ENCODE measurements at regions not wholly inside any gene's neighbourhood (a gene's known extent, or its start where the extent isn't known, plus 50 kb on each side); places are given as distances from the start of the nearest gene placed in this dataset.

DNA sequence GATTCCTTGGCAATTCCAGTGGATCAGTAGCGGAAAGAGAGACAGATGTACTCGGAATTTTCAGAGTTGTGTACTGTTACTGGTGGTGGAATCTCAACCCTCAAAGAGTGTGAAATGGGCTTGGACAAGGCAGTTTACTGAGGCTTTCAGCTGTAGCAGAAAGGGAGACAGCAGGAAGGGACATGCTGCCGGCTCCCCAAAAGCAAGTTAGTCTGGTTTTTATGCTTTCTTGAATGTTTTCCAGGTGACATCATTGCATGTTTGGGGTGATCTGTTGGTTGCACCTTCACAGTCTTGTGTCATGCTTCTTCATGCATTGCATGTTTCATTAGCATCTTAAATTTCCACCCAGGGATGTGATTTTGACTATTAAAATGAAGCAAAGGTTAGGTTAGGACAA lies 1282.2 kb downstream of the ADGRL3 start:
- H3K4me3 ChIP-seq (ENCODE audit: low read length), result no peak overlapping the region

DNA sequence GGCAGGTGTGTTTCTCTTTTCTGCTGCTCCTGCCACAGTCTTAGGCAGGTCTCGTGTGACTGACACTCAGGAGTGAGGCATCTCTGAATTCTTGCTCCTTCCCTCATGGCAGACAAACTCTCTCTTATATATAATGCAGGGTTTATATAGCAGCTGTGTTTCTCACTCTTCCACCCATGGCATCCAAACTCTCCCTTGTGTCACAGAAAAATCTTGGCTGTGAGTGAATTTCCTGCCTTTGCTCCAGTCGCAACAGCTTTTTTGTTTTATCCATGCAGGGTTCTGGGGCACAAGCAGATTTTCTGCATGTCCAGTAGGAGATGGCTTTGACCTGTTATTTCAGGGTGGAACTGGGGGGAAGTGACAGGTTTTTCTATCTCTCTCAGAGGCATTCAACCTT lies 1275.5 kb downstream of the ADGRL3 start:
- no peak overlapping the region for H3K27ac ChIP-seq (ENCODE audit: low read length)
- no peaks in the 10 kb centered on the region for H3K36me3 ChIP-seq (ENCODE audit: control insufficient read depth, insufficient read depth, low read length)
- WGBS (ENCODE audit: insufficient coverage), result no CpG with 5 or more reads among the region's 2 CpGs
- no peaks in the 10 kb centered on the region for H3K27me3 ChIP-seq (ENCODE audit: control insufficient read depth, insufficient read depth, low read length)
- peak; percentile 22 for DNase-seq
- H3K4me1 ChIP-seq (ENCODE audit: control insufficient read depth, insufficient read depth, low read length), result no peaks in the 10 kb centered on the region
- no peaks in the 10 kb centered on the region for H3K9me3 ChIP-seq (replicated peaks; ENCODE audit: control insufficient read depth, low read depth, low read length)
- H3K4me3 ChIP-seq (ENCODE audit: low read length), result no peak overlapping the region

More for the DNA sequence above, 1282.2 kb downstream of the ADGRL3 start:
- no peaks in the 10 kb centered on the region for H3K9me3 ChIP-seq (replicated peaks; ENCODE audit: control insufficient read depth, low read depth, low read length)
- no peak overlapping the region for H3K27ac ChIP-seq (ENCODE audit: low read length)
- H3K36me3 ChIP-seq (ENCODE audit: control insufficient read depth, insufficient read depth, low read length), result no peaks in the 10 kb centered on the region
- no peaks in the 10 kb centered on the region for H3K4me1 ChIP-seq (ENCODE audit: control insufficient read depth, insufficient read depth, low read length)
- WGBS (ENCODE audit: insufficient coverage), result 58% methylated on average over 3 of the region's 3 CpGs
- DNase-seq, result no peak
- H3K27me3 ChIP-seq (ENCODE audit: control insufficient read depth, insufficient read depth, low read length), result no peaks in the 10 kb centered on the region

DNA sequence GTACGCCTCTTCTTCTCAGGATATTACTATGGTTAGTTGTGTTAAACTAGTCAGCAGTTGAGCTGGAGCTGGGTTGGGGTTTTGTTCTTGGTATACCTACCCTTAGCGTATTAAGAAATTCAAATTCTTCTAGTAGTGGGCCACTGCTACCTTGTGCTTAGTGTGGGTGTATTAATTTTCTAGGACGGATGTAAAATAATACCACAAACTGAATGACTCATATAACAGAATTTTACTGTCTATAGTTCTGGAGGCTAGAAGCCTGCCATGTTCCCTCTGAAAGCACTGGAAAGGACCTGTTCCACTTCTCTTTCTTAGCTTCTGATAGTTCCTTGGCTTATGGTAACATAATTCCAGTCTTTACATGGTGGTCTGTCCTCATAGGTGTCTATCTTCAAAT lies 1274.7 kb downstream of the ADGRL3 start:
- DNase-seq, result no peak
- Histone ChIP-seq H3K36me3 (ENCODE audit: control insufficient read depth, insufficient read depth, low read length) (no peaks in the 10 kb centered on the region), H3K27ac (ENCODE audit: low read length) (no peak overlapping the region), H3K4me1 (ENCODE audit: control insufficient read depth, insufficient read depth, low read length) (no peaks in the 10 kb centered on the region), H3K4me3 (ENCODE audit: low read length) (no peak overlapping the region), H3K9me3 (replicated peaks; ENCODE audit: control insufficient read depth, low read depth, low read length) (no peaks in the 10 kb centered on the region), H3K27me3 (ENCODE audit: control insufficient read depth, insufficient read depth, low read length) (no peaks in the 10 kb centered on the region)
- WGBS (ENCODE audit: insufficient coverage), result no CpG with 5 or more reads among the region's 3 CpGs

DNA sequence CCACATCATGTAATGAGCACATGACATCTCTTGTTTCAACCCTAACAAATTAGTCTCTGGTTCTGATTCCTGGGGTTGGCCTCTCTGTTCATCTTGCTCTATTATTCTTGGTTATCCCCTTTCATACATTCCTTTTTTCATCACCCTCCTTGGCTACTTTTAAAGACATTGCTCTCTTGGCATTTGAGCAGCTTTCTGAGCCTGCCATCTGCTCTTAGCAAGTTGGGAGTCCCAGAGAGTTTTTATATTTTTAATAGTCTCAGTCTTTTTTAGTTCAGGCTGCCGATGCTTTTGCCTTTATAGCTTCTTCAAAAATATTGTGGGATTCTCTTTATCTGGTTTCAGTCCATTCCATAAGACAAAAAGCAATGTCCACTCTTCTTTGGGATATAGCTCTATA lies 1270.9 kb downstream of the ADGRL3 start:
- Histone ChIP-seq H3K27me3 (ENCODE audit: control insufficient read depth, insufficient read depth, low read length) (no peaks in the 10 kb centered on the region), H3K9me3 (replicated peaks; ENCODE audit: control insufficient read depth, low read depth, low read length) (no peaks in the 10 kb centered on the region), H3K27ac (ENCODE audit: low read length) (no peak overlapping the region), H3K4me1 (ENCODE audit: control insufficient read depth, insufficient read depth, low read length) (no peaks in the 10 kb centered on the region), H3K36me3 (ENCODE audit: control insufficient read depth, insufficient read depth, low read length) (no peaks in the 10 kb centered on the region), H3K4me3 (ENCODE audit: low read length) (no peak overlapping the region)
- no CpG with 5 or more reads among the region's 1 CpG for WGBS (ENCODE audit: insufficient coverage)
- peak; percentile 20 for DNase-seq

DNA sequence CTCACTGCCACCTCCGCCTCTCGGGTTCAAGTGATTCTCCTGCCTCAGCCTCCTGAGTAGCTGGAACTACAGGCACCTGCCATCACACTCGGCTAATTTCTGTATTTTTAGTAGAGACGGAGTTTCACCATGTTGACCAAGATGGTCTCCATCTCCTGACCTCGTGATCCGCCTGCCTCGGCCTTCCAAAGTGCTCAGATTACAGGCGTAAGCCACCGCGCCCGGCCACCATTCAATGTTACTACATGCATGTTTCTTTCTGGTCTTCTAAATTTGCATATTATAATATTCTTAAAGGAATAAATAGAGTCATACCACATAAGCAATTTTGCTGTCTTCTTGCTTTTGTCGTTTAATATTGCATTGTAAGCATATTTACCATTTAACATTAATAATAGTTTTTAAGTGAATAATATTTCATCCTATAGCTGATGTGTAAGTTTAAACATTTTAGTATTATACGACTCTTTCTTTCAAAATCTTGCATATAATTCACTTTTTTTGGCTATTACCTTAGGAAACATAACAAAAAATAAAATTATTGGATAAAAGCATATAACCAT lies 1270.4 kb downstream of the ADGRL3 start:
- DNase-seq, result no peak
- 100% methylated on average over 3 of the region's 13 CpGs for WGBS (ENCODE audit: insufficient coverage)
- no peak overlapping the region for H3K27ac ChIP-seq (ENCODE audit: low read length)

DNA sequence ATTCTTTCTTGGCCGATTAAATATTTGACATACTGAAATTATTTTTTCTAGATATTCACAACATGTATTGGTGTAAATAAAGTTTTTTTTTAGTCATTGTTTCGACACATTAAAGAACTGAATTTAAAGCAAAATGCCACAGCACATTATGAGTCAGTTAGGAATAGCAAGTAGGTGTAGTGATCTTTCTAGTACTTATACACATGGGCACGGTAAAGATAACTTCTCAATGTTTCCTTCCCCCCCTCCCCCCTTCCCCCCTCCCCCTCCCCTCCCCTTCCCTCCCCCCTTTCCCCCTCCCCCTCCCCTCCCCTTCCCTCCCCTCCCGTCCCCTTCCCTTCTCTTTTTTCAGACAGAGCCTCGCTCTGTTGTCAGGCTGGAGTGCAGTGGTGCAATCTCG lies 1269.9 kb downstream of the ADGRL3 start:
- no peaks in the 10 kb centered on the region for H3K9me3 ChIP-seq (replicated peaks; ENCODE audit: control insufficient read depth, low read depth, low read length)
- no peak for DNase-seq
- no peak overlapping the region for H3K27ac ChIP-seq (ENCODE audit: low read length)
- H3K36me3 ChIP-seq (ENCODE audit: control insufficient read depth, insufficient read depth, low read length), result no peaks in the 10 kb centered on the region
- no CpG with 5 or more reads among the region's 6 CpGs for WGBS (ENCODE audit: insufficient coverage)
- H3K4me1 ChIP-seq (ENCODE audit: control insufficient read depth, insufficient read depth, low read length), result no peaks in the 10 kb centered on the region
- H3K27me3 ChIP-seq (ENCODE audit: control insufficient read depth, insufficient read depth, low read length), result no peaks in the 10 kb centered on the region
- no peak overlapping the region for H3K4me3 ChIP-seq (ENCODE audit: low read length)

More for the DNA sequence above, 1270.4 kb downstream of the ADGRL3 start:
- Histone ChIP-seq H3K4me1 (ENCODE audit: control insufficient read depth, insufficient read depth, low read length) (no peaks in the 10 kb centered on the region), H3K9me3 (replicated peaks; ENCODE audit: control insufficient read depth, low read depth, low read length) (no peaks in the 10 kb centered on the region), H3K4me3 (ENCODE audit: low read length) (no peak overlapping the region), H3K36me3 (ENCODE audit: control insufficient read depth, insufficient read depth, low read length) (no peaks in the 10 kb centered on the region), H3K27me3 (ENCODE audit: control insufficient read depth, insufficient read depth, low read length) (no peaks in the 10 kb centered on the region)

DNA sequence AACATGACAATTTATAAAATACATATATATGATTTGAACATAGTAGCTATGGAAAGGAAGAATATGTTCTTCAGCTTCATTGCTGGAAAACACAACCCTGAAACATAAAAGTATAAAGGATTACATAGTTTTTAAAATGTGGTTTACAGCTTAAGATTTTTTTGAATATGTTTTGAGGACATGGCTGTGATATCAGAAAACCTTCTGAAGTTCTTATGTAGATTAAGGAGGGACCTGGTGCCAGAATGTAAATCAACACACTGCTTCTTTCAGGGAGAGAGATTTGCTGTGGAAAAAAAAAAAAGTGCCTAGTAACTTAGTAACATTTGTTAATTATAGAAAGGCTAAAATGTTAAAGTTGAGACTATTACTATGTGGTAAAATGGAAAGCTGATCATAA lies 1261.8 kb downstream of the ADGRL3 start:
- Histone ChIP-seq H3K27me3 (ENCODE audit: control insufficient read depth, insufficient read depth, low read length) (no peaks in the 10 kb centered on the region), H3K9me3 (replicated peaks; ENCODE audit: control insufficient read depth, low read depth, low read length) (no peaks in the 10 kb centered on the region), H3K36me3 (ENCODE audit: control insufficient read depth, insufficient read depth, low read length) (no peaks in the 10 kb centered on the region), H3K4me3 (ENCODE audit: low read length) (no peak overlapping the region), H3K27ac (ENCODE audit: low read length) (no peak overlapping the region), H3K4me1 (ENCODE audit: control insufficient read depth, insufficient read depth, low read length) (no peaks in the 10 kb centered on the region)
- no peak for DNase-seq

DNA sequence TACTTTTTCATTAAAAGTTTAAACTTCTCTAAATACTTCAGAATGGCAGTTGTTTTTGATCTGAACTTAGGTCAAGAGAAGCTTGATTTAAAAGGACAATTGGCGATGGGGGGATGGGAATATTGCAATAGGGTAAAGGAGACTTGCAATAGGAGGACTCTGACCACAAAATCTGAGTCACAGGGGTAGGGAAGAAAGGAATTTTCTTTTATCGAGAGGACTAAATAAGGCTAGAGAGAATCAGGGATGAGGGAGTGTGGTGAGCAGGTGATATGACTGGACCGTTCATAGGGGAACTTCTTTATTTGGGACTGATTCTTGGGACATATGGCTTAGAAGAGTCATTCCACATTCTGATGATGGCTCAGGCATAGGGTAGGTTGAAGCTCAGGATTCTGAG lies 1260.2 kb downstream of the ADGRL3 start:
- Histone ChIP-seq H3K9me3 (replicated peaks; ENCODE audit: control insufficient read depth, low read depth, low read length) (no peaks in the 10 kb centered on the region), H3K36me3 (ENCODE audit: control insufficient read depth, insufficient read depth, low read length) (no peaks in the 10 kb centered on the region), H3K4me1 (ENCODE audit: control insufficient read depth, insufficient read depth, low read length) (no peaks in the 10 kb centered on the region), H3K4me3 (ENCODE audit: low read length) (no peak overlapping the region), H3K27me3 (ENCODE audit: control insufficient read depth, insufficient read depth, low read length) (no peaks in the 10 kb centered on the region), H3K27ac (ENCODE audit: low read length) (no peak overlapping the region)
- DNase-seq, result no peak
- WGBS (ENCODE audit: insufficient coverage), result 84% methylated on average over 3 of the region's 3 CpGs

DNA sequence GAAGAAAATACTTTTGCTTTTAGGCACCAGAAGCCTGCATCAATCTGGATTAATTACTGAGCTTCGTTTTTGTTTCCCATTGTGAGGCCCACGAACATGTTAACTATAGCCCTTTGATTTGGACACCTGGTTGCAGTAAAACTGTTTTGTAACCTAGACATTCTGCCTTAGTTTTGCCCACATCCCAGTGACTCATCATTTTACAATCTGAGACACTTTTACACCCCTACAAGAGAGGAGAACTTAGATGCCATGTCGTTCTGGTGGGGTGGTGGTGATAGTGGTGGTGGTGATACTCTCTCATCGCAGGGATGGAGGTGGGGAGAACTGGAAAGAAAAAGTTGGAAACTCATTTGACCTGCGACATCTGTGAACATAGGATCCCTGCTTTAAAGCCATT lies 1257.2 kb downstream of the ADGRL3 start:
- 67% methylated on average over 3 of the region's 5 CpGs for WGBS (ENCODE audit: insufficient coverage)
- Histone ChIP-seq H3K27ac (ENCODE audit: low read length) (no peak overlapping the region), H3K4me1 (ENCODE audit: control insufficient read depth, insufficient read depth, low read length) (no peaks in the 10 kb centered on the region), H3K4me3 (ENCODE audit: low read length) (no peak overlapping the region), H3K9me3 (replicated peaks; ENCODE audit: control insufficient read depth, low read depth, low read length) (no peaks in the 10 kb centered on the region), H3K36me3 (ENCODE audit: control insufficient read depth, insufficient read depth, low read length) (no peaks in the 10 kb centered on the region), H3K27me3 (ENCODE audit: control insufficient read depth, insufficient read depth, low read length) (no peaks in the 10 kb centered on the region)
- DNase-seq, result no peak

DNA sequence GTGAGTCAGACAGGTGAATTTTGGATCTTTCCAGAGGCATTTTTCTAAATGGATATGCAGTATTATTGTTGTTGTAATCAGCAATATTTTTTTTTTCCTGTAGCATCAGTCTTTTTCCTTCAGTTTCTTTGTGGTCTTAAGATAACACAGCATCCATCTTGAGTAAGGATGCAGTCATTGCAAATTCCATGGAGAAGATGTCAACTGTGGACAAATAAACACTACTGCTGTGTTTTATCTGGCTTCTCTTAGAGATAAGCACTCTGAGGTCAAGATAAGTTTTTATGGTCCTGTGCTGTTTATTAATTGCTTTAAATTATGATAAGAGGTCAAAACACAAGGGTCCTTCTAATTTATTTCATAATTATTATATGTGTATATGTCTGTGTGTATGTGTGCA lies 1255.7 kb downstream of the ADGRL3 start:
- DNase-seq, result no peak
- H3K4me1 ChIP-seq (ENCODE audit: control insufficient read depth, insufficient read depth, low read length), result no peaks in the 10 kb centered on the region
- no peak overlapping the region for H3K4me3 ChIP-seq (ENCODE audit: low read length)
- no peaks in the 10 kb centered on the region for H3K9me3 ChIP-seq (replicated peaks; ENCODE audit: control insufficient read depth, low read depth, low read length)
- H3K36me3 ChIP-seq (ENCODE audit: control insufficient read depth, insufficient read depth, low read length), result no peaks in the 10 kb centered on the region
- no peaks in the 10 kb centered on the region for H3K27me3 ChIP-seq (ENCODE audit: control insufficient read depth, insufficient read depth, low read length)
- no peak overlapping the region for H3K27ac ChIP-seq (ENCODE audit: low read length)

DNA sequence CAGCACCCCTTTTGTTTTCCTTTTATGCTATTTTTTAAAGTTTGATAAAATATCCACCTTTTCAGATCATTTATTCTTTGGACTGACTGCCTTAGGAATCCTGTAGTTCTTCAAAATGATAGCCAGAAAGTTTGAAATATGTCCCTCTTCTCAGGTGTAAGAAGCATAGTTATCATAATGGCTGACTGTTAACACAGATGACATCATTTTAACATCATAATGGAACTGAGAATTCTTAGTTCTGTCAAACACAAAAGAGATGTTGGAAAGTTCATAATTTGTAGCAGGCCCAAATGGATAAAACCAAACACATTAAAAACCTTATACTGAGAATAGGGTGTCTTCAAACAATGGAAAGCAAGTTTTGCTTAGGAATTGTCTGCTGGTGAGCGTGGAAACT lies 1254.4 kb downstream of the ADGRL3 start:
- Histone ChIP-seq H3K9me3 (replicated peaks; ENCODE audit: control insufficient read depth, low read depth, low read length) (no peaks in the 10 kb centered on the region), H3K27me3 (ENCODE audit: control insufficient read depth, insufficient read depth, low read length) (no peaks in the 10 kb centered on the region), H3K4me3 (ENCODE audit: low read length) (no peak overlapping the region), H3K27ac (ENCODE audit: low read length) (no peak overlapping the region), H3K36me3 (ENCODE audit: control insufficient read depth, insufficient read depth, low read length) (no peaks in the 10 kb centered on the region), H3K4me1 (ENCODE audit: control insufficient read depth, insufficient read depth, low read length) (no peaks in the 10 kb centered on the region)
- DNase-seq, result no peak
- WGBS (ENCODE audit: insufficient coverage), result no CpG with 5 or more reads among the region's 1 CpG

Data from muscle of leg (tissue), 3 donors.